ENCODE measurements at regions not wholly inside any gene's neighbourhood (a gene's known extent, or its start where the extent isn't known, plus 50 kb on each side); places are given as distances from the start of the nearest gene placed in this dataset.

DNA sequence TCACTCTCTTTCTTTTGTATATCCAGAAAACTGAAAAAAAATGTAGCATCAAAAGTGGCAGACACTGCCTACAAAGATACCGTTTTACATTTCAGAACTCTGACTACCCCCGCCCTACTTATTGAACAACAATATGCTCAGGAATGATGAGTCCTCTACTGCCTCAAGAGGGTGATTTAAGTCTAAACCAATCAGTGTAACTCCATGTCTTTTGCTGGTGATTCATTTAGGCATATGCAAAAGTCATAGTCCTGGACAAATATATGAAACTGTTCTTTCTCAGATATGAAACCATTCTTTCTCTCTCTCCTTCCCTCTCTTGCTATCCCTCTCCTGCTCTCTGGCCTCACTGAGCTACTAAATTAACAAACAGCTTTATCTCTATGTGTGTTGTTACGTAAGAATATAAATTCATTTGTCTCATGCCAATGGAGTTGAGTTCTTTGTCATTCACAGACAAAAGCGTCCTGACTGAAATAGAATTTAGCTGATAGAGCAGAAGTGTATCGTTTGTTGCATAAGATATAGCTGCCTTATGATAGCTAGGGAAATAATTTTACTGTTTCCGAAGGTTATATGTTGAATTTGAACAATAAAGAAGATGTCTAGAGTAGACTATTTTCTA is 133.7 kb upstream of the OSTN start:
- Mint-ChIP-seq H3K27me3 (ENCODE audit: low read depth in 3 of 3) (peaks cover 0 to 2% (median 0%) of the 10 kb centered on the region in 3 donors), H3K9me3 (peaks cover 0 to 2% (median 0%) of the 10 kb centered on the region in 7 donors), H3K27ac (no peak overlapping the region), H3K36me3 (no peaks in the 10 kb centered on the region), H3K4me1 (no peaks in the 10 kb centered on the region), H3K4me3 (no peak overlapping the region)
- no peak overlapping the region for H3K9ac ChIP-seq (ENCODE audit: insufficient read depth, low read length, poor library complexity, severe bottlenecking)
- no peak overlapping the region for H2AFZ ChIP-seq (ENCODE audit: insufficient read depth, low read depth, low read length, poor library complexity, severe bottlenecking)
- no peak for DNase-seq
- no peak overlapping the region for H3K27ac ChIP-seq (ENCODE audit: low read depth in 1 of 2, low read length in 2 of 2)
- no peaks in the 10 kb centered on the region for H4K20me1 ChIP-seq (ENCODE audit: insufficient read depth, low read length)
- intact Hi-C loops (cut with micrococcal nuclease) = no loop called here
- no peak overlapping the region for H3K4me3 ChIP-seq (replicated peaks in 1 of 3; ENCODE audit: low read depth in 2 of 3, low read length in 3 of 3)
- no peak for TF ChIP-seq CTCF (IDR thresholded peaks at IDR 0.05)
- no peaks in the 10 kb centered on the region for H3K4me1 ChIP-seq (ENCODE audit: control insufficient read depth in 1 of 2, insufficient read depth in 2 of 2, low read length in 2 of 2)
- H3K4me2 ChIP-seq (replicated peaks; ENCODE audit: extremely low read depth, low read length, poor library complexity, severe bottlenecking) = no peak overlapping the region
- H3K36me3 ChIP-seq (replicated peaks in 1 of 2; ENCODE audit: control insufficient read depth in 1 of 2, insufficient read depth in 2 of 2, low read length in 2 of 2) = no peaks in the 10 kb centered on the region
- H3K27me3 ChIP-seq (ENCODE audit: control insufficient read depth in 2 of 2, insufficient read depth in 2 of 2, low read length in 2 of 2) = no peaks in the 10 kb centered on the region
- H3K9me3 ChIP-seq (replicated peaks in 1 of 2; ENCODE audit: control insufficient read depth in 1 of 2, insufficient read depth in 1 of 2, low read length in 2 of 2) = no peaks in the 10 kb centered on the region
- no peaks in the 10 kb centered on the region for H3K79me2 ChIP-seq (ENCODE audit: insufficient read depth, low read length)
- no CpG with 5 or more reads among the region's 6 CpGs for WGBS (ENCODE audit: insufficient coverage)

DNA sequence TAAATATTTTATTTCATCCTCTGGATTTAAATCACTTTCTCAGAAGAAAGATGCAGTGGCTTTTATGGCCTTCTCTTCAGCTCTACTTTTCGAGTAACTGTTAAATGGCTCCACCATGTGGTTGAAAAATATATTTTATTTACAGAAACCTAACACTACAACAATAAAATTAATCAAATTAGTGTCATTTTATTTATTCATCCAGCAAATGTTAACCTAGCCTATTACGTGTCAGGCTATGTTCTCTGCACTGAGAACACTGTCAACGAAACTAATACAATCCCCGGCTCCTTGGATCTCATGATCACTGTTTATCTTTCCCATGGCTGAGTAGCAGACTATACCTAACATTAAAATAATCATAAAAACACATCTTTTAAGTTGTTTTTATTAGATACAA is 148.0 kb upstream of the OSTN start:
- no peak overlapping the region for H3K27ac ChIP-seq (ENCODE audit: low read depth in 1 of 2, low read length in 2 of 2)
- peaks cover 0 to 3% (median 0%) of the 10 kb centered on the region in 3 donors for H3K27me3 Mint-ChIP-seq (ENCODE audit: low read depth in 3 of 3)
- H3K4me3 Mint-ChIP-seq = no peak overlapping the region
- no peak for DNase-seq
- 33% methylated on average over 3 of the region's 4 CpGs for WGBS (ENCODE audit: insufficient coverage)
- no peaks in the 10 kb centered on the region for H3K4me1 ChIP-seq (ENCODE audit: control insufficient read depth in 1 of 2, insufficient read depth in 2 of 2, low read length in 2 of 2)
- H4K20me1 ChIP-seq (ENCODE audit: insufficient read depth, low read length) = no peaks in the 10 kb centered on the region
- H3K9me3 ChIP-seq (replicated peaks in 1 of 2; ENCODE audit: control insufficient read depth in 1 of 2, insufficient read depth in 1 of 2, low read length in 2 of 2) = no peaks in the 10 kb centered on the region
- no peak overlapping the region for H3K27ac Mint-ChIP-seq
- intact Hi-C loops (cut with micrococcal nuclease) = no loop called here
- no peaks in the 10 kb centered on the region for H3K9me3 Mint-ChIP-seq
- no peak overlapping the region for H3K9ac ChIP-seq (ENCODE audit: insufficient read depth, low read length, poor library complexity, severe bottlenecking)
- H3K36me3 Mint-ChIP-seq = no peaks in the 10 kb centered on the region
- no peaks in the 10 kb centered on the region for H3K27me3 ChIP-seq (ENCODE audit: control insufficient read depth in 2 of 2, insufficient read depth in 2 of 2, low read length in 2 of 2)
- H2AFZ ChIP-seq (ENCODE audit: insufficient read depth, low read depth, low read length, poor library complexity, severe bottlenecking) = no peak overlapping the region
- H3K4me1 Mint-ChIP-seq = no peaks in the 10 kb centered on the region
- H3K79me2 ChIP-seq (ENCODE audit: insufficient read depth, low read length) = no peaks in the 10 kb centered on the region
- H3K36me3 ChIP-seq (replicated peaks in 1 of 2; ENCODE audit: control insufficient read depth in 1 of 2, insufficient read depth in 2 of 2, low read length in 2 of 2) = no peaks in the 10 kb centered on the region
- TF ChIP-seq CTCF (IDR thresholded peaks at IDR 0.05) = no peak
- H3K4me2 ChIP-seq (replicated peaks; ENCODE audit: extremely low read depth, low read length, poor library complexity, severe bottlenecking) = no peak overlapping the region
- no peak overlapping the region for H3K4me3 ChIP-seq (replicated peaks in 1 of 3; ENCODE audit: low read depth in 2 of 3, low read length in 3 of 3)

All from CD14-positive monocyte (primary cell).